SW 1271 (cell line): ENCODE measurements at regions not wholly inside any gene's neighbourhood (a gene's known extent, or its start where the extent isn't known, plus 50 kb on each side); places are given as distances from the start of the nearest gene placed in this dataset.
"Not testable (repeated sequence)": the region's sequence is repeated elsewhere in the genome, so short reads cannot be mapped to it uniquely, and the experiment has no call there.

Experiments used
- DNase-seq, 2 experiments: peaks; one replicate each; lab custom pipeline; 2025; lab: John Stamatoyannopoulos, UW

DNA sequence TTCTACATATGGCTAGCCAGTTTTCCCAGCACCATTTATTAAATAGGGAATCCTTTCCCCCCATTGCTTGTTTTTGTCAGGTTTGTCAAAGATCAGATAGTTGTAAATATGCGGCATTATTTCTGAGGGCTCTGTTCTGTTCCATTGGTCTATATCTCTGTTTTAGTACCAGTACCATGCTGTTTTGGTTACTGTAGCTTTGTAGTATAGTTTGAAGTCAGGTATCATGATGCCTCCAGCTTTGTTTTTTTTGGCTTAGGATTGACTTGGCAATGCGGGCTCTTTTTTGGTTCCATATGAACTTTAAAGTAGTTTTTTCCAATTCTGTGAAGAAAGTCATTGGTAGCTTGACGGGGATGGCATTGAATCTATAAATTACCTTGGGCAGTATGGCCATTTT lies 60.0 kb upstream of the GPC3 start:
- DNase-seq = not testable (repeated sequence)

GRCh38 chrX:134067107-134067506 lies 81.7 kb upstream of the GPC3 start:
- not testable (repeated sequence) for DNase-seq

DNA sequence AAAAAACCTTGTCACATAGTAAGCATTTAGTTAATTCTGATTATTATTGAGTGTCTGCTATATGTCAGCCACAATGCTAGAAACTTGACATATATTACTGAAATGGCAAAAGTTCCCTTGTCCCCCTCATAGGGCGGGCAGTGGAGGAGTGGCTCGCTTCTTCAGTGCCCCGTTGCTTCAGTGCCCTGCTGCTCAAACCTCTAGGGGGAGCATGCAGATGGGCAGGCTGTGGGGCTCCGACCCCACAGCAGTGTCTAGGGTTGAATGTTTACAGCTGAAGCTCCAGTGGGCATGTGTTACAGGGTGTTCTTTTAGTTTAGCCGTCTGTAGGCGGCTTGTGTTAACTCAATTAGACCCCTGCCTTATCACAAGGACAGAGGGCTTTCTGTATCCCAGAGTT lies 86.5 kb upstream of the GPC3 start:
- DNase-seq = not testable (repeated sequence)

- DNase-seq = no peak
Observed at GRCh38 chrX:134073341-134073740, 87.9 kb upstream of the GPC3 start.

DNA sequence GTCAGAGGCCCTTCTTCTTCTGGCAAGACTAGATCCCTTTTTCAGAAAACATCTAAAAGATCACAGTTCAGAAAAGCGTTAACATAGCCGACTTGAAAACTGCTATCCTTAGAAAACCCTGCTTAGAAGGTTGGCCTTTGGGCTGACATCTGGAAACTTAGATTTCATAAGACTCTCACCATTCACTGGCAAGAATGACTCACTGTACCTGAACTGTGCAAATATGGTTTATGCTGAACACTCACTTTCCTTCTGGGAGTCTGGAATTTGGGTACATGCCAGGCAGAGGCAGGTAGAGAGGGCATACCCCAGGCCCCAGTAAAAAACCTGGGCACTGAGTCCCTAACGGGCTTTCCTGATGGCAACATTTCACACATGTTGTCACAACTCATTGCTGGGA lies 88.8 kb upstream of the GPC3 start:
- DNase-seq = no peak

- DNase-seq = no peak
Observed at GRCh38 chrX:134075894-134076718, 90.7 kb upstream of the GPC3 start.

DNA sequence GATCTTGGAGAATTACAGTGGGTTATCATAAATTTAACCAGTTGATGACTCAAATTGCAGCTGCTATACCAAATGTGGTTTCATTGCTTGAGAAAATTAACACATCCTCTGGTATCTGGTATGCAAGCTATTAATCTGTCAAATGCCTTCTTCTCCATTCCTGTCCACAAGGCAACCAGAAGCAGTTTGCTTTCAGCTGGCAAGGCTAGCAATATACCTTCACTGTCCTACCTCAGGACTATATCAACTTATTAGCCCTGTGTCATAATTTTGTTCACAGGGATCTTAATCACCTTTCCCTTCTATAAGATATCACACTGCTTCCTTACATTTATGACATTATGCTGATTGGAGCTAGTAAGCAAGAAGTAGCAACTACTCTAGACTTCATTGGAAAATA lies 110.0 kb upstream of the GPC3 start:
- DNase-seq = no peak

DNA sequence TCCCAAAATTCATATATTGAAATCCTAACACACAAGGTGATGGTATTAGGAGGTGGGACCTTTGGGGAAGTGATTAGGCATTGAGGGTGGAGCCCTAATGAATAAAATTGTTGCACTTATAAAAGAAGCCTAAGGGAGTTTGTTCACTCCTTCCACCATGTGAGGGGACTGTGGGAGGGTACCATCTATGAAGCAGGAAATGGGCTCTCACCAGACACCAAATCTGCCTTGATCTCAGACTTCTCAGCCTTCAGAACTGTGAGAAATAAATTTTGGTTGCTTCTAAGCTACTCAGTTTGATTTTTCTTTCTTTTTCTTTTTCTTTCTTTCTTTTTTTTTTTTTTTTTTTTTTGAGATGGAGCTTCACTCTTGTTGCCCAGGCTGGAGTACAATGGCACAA lies 116.2 kb upstream of the GPC3 start:
- no peak for DNase-seq

DNA sequence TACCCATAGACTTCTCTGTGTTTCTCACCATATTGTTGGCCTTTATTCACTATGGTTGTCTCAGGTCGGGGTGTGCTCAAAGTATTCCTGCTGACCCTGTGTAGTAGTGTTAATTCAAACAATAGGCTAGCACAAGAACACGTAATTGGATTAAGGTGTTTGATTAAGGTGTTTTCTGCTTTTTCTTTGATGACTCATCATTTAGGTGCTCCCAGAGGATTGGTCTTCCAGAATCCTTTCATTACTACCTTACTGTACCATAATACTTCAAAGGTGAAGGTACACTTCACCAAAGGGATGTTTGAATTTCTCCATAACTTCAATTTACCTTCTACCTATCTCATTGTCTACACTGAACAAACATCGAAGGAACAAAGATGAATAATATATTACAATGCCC lies 121.7 kb upstream of the CCDC160 start:
- DNase-seq = no peak

GRCh38 chrX:134137341-134137740 lies 99.6 kb upstream of the CCDC160 start:
- DNase-seq = no peak

DNA sequence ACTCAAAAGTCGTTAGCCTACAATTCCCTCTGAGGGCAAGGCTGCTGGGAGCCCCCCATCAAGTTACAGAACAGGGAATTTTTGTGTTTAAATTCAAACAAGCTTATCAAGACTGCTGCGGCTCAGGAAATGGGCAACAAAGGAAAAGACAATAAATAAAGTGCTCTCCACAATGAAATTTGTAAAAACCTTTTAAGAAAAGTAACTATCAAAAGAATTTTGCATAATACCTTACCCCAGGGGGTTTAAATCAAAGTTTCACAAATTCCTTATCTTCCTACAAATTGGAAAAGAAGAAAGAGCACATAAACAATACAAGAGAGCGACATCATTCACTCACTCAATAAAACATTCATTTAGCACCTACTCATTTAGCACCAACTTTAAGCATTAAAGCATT lies 97.9 kb upstream of the CCDC160 start:
- DNase-seq = no peak

- peak in 1 of 2 experiments; percentile 18 for DNase-seq
Observed at GRCh38 chrX:134144231-134144630, 92.8 kb upstream of the CCDC160 start.

- no peak for DNase-seq
Observed at GRCh38 chrX:134146493-134146892, 90.5 kb upstream of the CCDC160 start.

DNA sequence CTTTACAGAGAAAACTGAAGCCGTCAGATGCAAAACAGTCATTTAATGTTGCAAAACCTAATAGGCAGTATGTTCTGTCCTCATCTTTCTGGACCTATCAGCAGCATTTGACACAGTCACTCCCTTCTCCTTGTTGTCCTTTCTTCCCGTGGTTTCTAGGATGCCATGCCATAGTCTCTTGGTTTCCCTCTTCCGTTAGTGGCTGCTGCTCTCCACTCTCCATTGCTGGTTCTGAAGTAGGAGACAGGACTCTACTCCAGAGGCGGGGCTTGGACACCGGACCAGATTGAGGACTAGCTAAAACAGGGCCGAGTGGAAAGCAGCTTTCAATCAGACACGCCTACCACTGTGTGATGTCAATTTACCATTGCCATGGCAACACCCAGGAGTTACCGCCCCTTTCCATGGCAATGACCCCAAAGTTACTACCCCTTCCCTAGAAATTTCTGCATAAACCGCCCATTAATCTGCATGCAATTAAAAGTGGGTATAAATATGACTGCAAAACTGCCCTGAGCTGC lies 88.8 kb upstream of the CCDC160 start:
- DNase-seq = no peak

- no peak for DNase-seq
Observed at GRCh38 chrX:134158821-134159512, 78.0 kb upstream of the CCDC160 start.

DNA sequence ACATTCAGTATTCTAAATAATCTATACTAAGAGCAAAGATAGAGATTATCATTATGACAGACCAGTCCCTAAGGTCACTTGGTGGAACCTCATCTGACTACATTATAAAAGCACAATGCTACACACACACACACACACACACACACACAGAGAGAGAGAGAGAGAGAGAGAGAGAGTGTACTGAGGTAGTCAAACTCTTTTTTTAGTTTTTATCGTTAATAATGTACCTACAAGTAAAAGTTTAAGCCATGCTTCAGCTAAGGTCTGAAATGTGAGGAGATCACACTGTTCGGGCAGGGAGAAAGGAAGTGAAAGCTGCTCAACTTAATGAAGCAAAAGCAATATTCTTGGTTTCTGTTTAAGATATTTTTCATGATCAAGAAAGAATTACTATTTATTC lies 75.8 kb upstream of the CCDC160 start:
- DNase-seq = no peak

DNA sequence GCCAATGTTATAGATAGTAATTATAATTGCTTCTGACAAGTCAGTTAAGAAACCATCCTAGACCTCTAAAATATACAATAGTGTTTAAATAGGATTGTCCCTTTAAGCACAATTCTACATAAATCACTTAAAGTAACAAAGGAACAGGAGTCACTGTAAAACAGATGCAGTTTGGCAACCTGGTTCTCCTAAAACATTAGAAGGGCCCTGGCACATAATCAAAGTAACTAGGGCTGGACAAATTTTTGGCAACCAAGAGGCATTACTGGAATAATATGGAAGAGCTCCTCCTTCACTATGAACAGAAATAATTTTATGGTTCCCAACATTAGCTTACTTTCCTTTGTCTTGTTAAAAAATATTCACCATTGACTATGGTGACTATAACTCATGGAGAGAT lies 75.0 kb upstream of the CCDC160 start:
- DNase-seq = no peak

GRCh38 chrX:134163836-134164235 lies 73.1 kb upstream of the CCDC160 start:
- no peak for DNase-seq

DNA sequence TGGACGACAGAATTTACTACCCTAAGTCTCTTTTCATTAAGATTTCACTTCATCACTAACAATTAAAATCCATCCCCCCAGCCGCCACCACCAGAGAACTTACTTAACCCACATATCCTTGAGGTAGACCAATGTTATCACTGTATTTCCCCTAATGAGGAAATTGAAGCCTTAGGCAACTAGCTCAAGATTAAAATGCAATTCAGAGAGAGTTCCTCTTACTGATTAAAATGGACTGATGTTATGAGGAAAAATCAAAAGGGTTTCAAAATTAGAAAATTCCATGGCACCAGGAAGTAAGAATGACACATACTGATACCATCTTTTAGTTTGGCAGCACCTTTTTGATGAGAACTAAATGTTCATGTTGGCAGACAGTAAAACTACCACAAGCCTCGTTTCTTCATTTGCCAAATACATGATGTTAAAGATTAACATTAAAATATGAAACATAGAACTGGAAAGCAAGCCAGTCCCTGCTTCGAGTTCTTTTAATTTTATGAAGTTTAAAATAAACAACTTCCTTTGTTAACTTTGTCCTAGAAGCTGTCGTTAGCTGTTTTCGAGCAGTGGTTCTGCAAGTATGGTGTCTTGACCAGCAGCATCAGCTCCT lies 69.3 kb upstream of the CCDC160 start:
- no peak for DNase-seq

GRCh38 chrX:134171661-134172587 lies 65.1 kb upstream of the CCDC160 start:
- DNase-seq = peak; percentile 11 to 23

DNA sequence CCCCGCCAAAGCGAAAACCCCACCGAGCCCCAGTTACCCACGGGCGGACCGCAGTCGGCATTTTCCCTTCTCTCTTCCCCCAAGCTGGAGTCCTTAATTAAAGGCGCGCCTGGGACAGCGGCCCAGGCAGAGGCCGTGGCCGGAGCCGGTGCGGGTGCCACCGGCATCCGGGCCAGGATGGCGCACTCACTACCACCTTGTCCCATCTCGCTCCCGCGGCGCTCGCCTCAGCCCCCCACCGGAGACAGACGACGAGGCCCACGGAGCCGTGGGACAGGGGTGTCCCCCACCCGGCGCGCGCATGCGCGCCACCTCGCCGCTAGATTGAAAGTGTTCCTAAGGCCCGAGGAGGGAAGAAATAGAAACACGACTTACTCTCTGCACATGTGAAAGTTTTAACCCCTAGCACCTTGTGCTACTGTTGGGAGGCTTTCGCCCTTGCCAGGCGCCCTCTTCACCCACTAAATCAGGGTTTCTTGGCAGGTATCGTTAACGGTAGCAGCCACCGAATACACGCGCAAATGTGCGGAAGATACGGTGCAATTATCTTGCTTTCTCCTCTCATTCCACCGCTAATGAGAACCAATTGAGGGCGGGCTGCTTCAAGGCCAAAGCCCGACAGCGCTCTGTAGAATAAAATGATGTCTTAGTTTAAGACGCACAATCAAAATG lies 64.3 kb upstream of the CCDC160 start:
- DNase-seq = no peak
